GM12878 (cell line): ENCODE measurements at regions not wholly inside any gene's neighbourhood (a gene's known extent, or its start where the extent isn't known, plus 50 kb on each side); places are given as distances from the start of the nearest gene placed in this dataset.

Experiments used
- ATAC-seq: fragments of 200-7000 bp; cut with Tn5 transposase; 3 replicates; pipeline ENCODE4 v1.9.1; 2020; ENCODE audit warnings: mild to moderate bottlenecking, moderate library complexity
- BruUV-seq: library from RNA; stranded (reverse); fragments of 400-500 nt; replicated peaks from 2 replicates; lab custom pipeline; 2021; lab: Mats Ljungman, UMichigan
- CTCF ChIA-PET: fragments of 300-600 bp; sonication (Branson Sonifier 250); formaldehyde crosslinking; extraction: SDS; loops from one replicate; lab custom pipeline; 2021; ENCODE audit warnings: inconsistent platforms; lab: Yijun Ruan, JAX
- POLR2A ChIA-PET: fragments of 350-600 bp; formaldehyde crosslinking; extraction: SDS; loops from one replicate; lab custom pipeline; 2021; ENCODE audit warnings: inconsistent platforms; lab: Charles Lee
- RAD21 ChIA-PET: fragments of 300-600 bp; sonication (Branson Sonifier 250); formaldehyde crosslinking; loops from one replicate; lab custom pipeline; 2023; ENCODE audit warnings: antibody characterized with exemption; ENCODE audit not compliant: unreplicated experiment; lab: Charles Lee
- SMC1A ChIA-PET: fragments of 300-600 bp; sonication (Branson Sonifier 250); formaldehyde crosslinking; loops from one replicate; lab custom pipeline; 2023; ENCODE audit not compliant: unreplicated experiment, uncharacterized antibody; lab: Charles Lee
- DNase-seq: peaks from one replicate; pipeline ENCODE4 v3.0.0-alpha.2; 2011; ENCODE audit warnings: low read depth, low spot score
- FAIRE-seq: peaks from 3 replicates; lab custom pipeline; 2011; peaks lifted over from hg19 to GRCh38; lab: Jason Lieb, UNC
- H2AFZ ChIP-seq: 2 replicates; pipeline ENCODE4 v1.6.0; 2011; ENCODE audit warnings: low read depth, low read length, control low read depth; ENCODE audit not compliant: control insufficient read depth
- H3K27ac ChIP-seq: 2 replicates; pipeline ENCODE4 v1.5.1; 2011; ENCODE audit warnings: control low read depth; ENCODE audit not compliant: control insufficient read depth, insufficient read depth
- H3K27me3 ChIP-seq, 2 experiments: replicated peaks in 1 of 2; 2 replicates each; pipeline versions ENCODE4 v1.6.0 to v1.6.1; 2011; ENCODE audit warnings: low read length in 1 of 2; ENCODE audit not compliant: control insufficient read depth in 2 of 2, insufficient read depth in 2 of 2
- H3K36me3 ChIP-seq, 2 experiments: 2 replicates each; pipeline ENCODE4 v1.5.1; 2011; ENCODE audit warnings: low read length in 1 of 2; ENCODE audit not compliant: control insufficient read depth in 2 of 2, insufficient read depth in 2 of 2
- H3K4me1 ChIP-seq: 2 replicates; pipeline ENCODE4 v1.6.1; 2011; ENCODE audit warnings: mild to moderate bottlenecking, low read length, moderate library complexity, mixed read lengths; ENCODE audit not compliant: control insufficient read depth, insufficient read depth
- H3K4me2 ChIP-seq: 2 replicates; pipeline ENCODE4 v1.6.0; 2011; ENCODE audit warnings: control low read depth; ENCODE audit not compliant: control insufficient read depth, insufficient read depth
- H3K4me3 ChIP-seq: fragments of 200-600 bp; sonication (generic); 2 replicates; pipeline ENCODE4 v1.5.1; 2016
- H3K79me2 ChIP-seq: 2 replicates; pipeline ENCODE4 v1.6.0; 2011; ENCODE audit warnings: low read length; ENCODE audit not compliant: control insufficient read depth, insufficient read depth
- H3K9ac ChIP-seq: 2 replicates; pipeline ENCODE4 v1.8.0; 2011; ENCODE audit warnings: low read length, control low read depth, mixed read lengths; ENCODE audit not compliant: control insufficient read depth, insufficient read depth
- H3K9me3 ChIP-seq: replicated peaks from 3 replicates; pipeline ENCODE4 v1.5.1; 2011; ENCODE audit warnings: mild to moderate bottlenecking, low read length; ENCODE audit not compliant: control insufficient read depth, insufficient read depth
- H4K20me1 ChIP-seq: 2 replicates; pipeline ENCODE4 v1.6.0; 2011; ENCODE audit not compliant: control insufficient read depth, insufficient read depth
- BCL11A ChIP-seq: IDR thresholded peaks from 2 replicates; pipeline ENCODE4 v1.6.1; 2011; ENCODE audit warnings: low read depth, low read length
- CBX3 ChIP-seq: fragments of 200-600 bp; sonication (generic); IDR thresholded peaks from 2 replicates; pipeline ENCODE4 v1.6.1; 2016; ENCODE audit warnings: low read depth, borderline replicate concordance
- CHD4 ChIP-seq: fragments of 200-600 bp; sonication (generic); IDR thresholded peaks from 2 replicates; pipeline ENCODE4 v1.6.1; 2016; ENCODE audit warnings: mild to moderate bottlenecking
- DPF2 ChIP-seq: fragments of 450-650 bp; IDR thresholded peaks from 2 replicates; pipeline ENCODE4 v1.6.1; 2017; ENCODE audit warnings: mild to moderate bottlenecking
- ESRRA ChIP-seq: IDR thresholded peaks from 2 replicates; pipeline ENCODE4 v1.6.1; 2012; ENCODE audit warnings: mild to moderate bottlenecking, low read length, improper control_type of control experiment
- ETV6 ChIP-seq, 2 experiments: fragments of 450-650 bp in 1 of 2; IDR thresholded peaks in 1 of 2; conservative IDR thresholded peaks in 1 of 2; 2 replicates each; pipeline ENCODE4 v1.6.1; 2014; ENCODE audit warnings: antibody characterized with exemption in 1 of 2, borderline replicate concordance in 1 of 2, low read depth in 1 of 2, mild to moderate bottlenecking in 1 of 2, moderate library complexity in 1 of 2
- GATAD2B ChIP-seq: fragments of 450-650 bp; conservative IDR thresholded peaks from 2 replicates; pipeline ENCODE4 v1.6.1; 2017; ENCODE audit warnings: low read depth, mild to moderate bottlenecking, moderate library complexity
- HSF1 ChIP-seq: fragments of 150-350 bp; IDR thresholded peaks from 2 replicates; pipeline ENCODE4 v1.6.1; 2014; ENCODE audit warnings: mild to moderate bottlenecking, low read depth, low read length
- JUNB ChIP-seq: IDR thresholded peaks from 2 replicates; pipeline ENCODE4 v1.6.1; 2016; ENCODE audit warnings: antibody characterized with exemption, mild to moderate bottlenecking
- POLR2AphosphoS5 ChIP-seq: IDR thresholded peaks from 2 replicates; pipeline ENCODE4 v1.6.1; 2011; ENCODE audit warnings: mild to moderate bottlenecking, low read length, inconsistent platforms
- SMAD5 ChIP-seq: IDR thresholded peaks from 2 replicates; pipeline ENCODE4 v1.6.1; 2016; ENCODE audit warnings: antibody characterized with exemption, low read depth
- SP1 ChIP-seq: IDR thresholded peaks from one replicate; pipeline ENCODE4 v1.6.1; 2011; ENCODE audit warnings: low read depth, low read length
- SREBF1 ChIP-seq: IDR thresholded peaks from 2 replicates; pipeline ENCODE4 v1.6.1; 2012; ENCODE audit warnings: mild to moderate bottlenecking, low read length
- SRF ChIP-seq, 2 experiments: IDR thresholded peaks; 2 replicates each; pipeline ENCODE4 v1.6.1; 2011; ENCODE audit warnings: low read depth in 2 of 2, low read length in 2 of 2, mild to moderate bottlenecking in 1 of 2, moderate library complexity in 1 of 2
- SUZ12 ChIP-seq: fragments of 200-600 bp; sonication (generic); IDR thresholded peaks from one replicate; pipeline ENCODE4 v1.6.1; 2018; ENCODE audit warnings: antibody characterized with exemption, mild to moderate bottlenecking; ENCODE audit not compliant: unreplicated experiment
- TARDBP ChIP-seq: IDR thresholded peaks from 2 replicates; pipeline ENCODE4 v1.6.1; 2016; ENCODE audit warnings: borderline replicate concordance
- WRNIP1 ChIP-seq: IDR thresholded peaks from 2 replicates; pipeline ENCODE4 v1.6.1; 2011; ENCODE audit warnings: low read depth, low read length, improper control_type of control experiment, borderline replicate concordance
- ZBTB4 ChIP-seq: fragments of 450-650 bp; formaldehyde crosslinking; IDR thresholded peaks from 2 replicates; pipeline ENCODE4 v1.4.0; 2022; ENCODE audit warnings: mild to moderate bottlenecking, moderate library complexity
- ZNF384 ChIP-seq: IDR thresholded peaks from 2 replicates; pipeline ENCODE4 v1.6.1; 2012; ENCODE audit warnings: low read depth, mild to moderate bottlenecking, low read length, improper control_type of control experiment, borderline replicate concordance
- WGBS: methylation state at CpG from one replicate; pipeline ENCODE4 v1.1.6; 2016; ENCODE audit warnings: low lambda C conversion rate; ENCODE audit not compliant: insufficient replicate concordance, insufficient coverage; ENCODE audit errors: missing lambda C conversion rate; 5-methylcytosine and 5-hydroxymethylcytosine counted together
- in situ Hi-C: fragments of 300-500 bp; cut with MboI; formaldehyde crosslinking; loops from 9 replicates; pipeline ENCODE4 v1.14.3; 2018; ENCODE audit warnings: mixed read lengths
- intact Hi-C: fragments of 100-400 bp; cut with micrococcal nuclease; formaldehyde crosslinking; loops from one replicate; pipeline ENCODE4 v1.14.2; 2022; ENCODE audit not compliant: unreplicated experiment

- Histone ChIP-seq H4K20me1 (no peaks in the 10 kb centered on the region), H3K4me1 (no peaks in the 10 kb centered on the region), H3K4me3 (no peak overlapping the region), H3K36me3 (no peaks in the 10 kb centered on the region), H2AFZ (no peak overlapping the region), H3K9me3 (no peaks in the 10 kb centered on the region; the same call in 1 of the 3 replicates), H3K4me2 (no peak overlapping the region), H3K79me2 (no peaks in the 10 kb centered on the region), H3K27me3 (no peaks in the 10 kb centered on the region), H3K27ac (no peak overlapping the region), H3K9ac (no peak overlapping the region)
- SMC1A ChIA-PET = no interaction called here
- BruUV-seq = no TSS peak
- no peak for FAIRE-seq
- CTCF ChIA-PET = no interaction called here
- ATAC-seq = no peak
- TF ChIP-seq TARDBP (no peak), POLR2AphosphoS5 (no peak), SREBF1 (no peak), BCL11A (no peak), WRNIP1 (no peak), SRF (IDR thresholded peaks at IDR 0.05; ENCODE audit: low read depth in 2 of 2, low read length in 2 of 2) (no peak), HSF1 (no peak), ESRRA (no peak), SP1 (no peak), ZNF384 (no peak), ZBTB4 (CRISPR knock-in tag) (no peak), CBX3 (no peak), JUNB (no peak), SUZ12 (no peak), ETV6 (conservative IDR thresholded peaks at IDR 0.05 in 1 of 2, IDR thresholded peaks at IDR 0.05 in 1 of 2; ENCODE audit: borderline replicate concordance in 1 of 2, low read depth in 1 of 2) (no peak), GATAD2B (no peak), SMAD5 (no peak), CHD4 (no peak), DPF2 (no peak)
- DNase-seq = no peak
- POLR2A ChIA-PET = no interaction called here
- 39% methylated on average over 3 of the region's 3 CpGs for WGBS
- intact Hi-C loops = no loop called here
- RAD21 ChIA-PET = no interaction called here
- in situ Hi-C loops = no loop called here
Observed at GRCh38 chr9:79013715-79014610, 557.8 kb upstream of the TLE4 start.
